ENCODE measurements at regions not wholly inside any gene's neighbourhood (a gene's known extent, or its start where the extent isn't known, plus 50 kb on each side); places are given as distances from the start of the nearest gene placed in this dataset.
"Not testable (repeated sequence)": the region's sequence is repeated elsewhere in the genome, so short reads cannot be mapped to it uniquely, and the experiment has no call there.

- in situ Hi-C loops (cut with MboI; ENCODE audit: low pct_unique_long_range_greater_than_20kb, low sequenced_read_pairs): no loop called here
These were observed 55.9 kb upstream of the ALB start for GRCh38 chr4:73348185-73348584.

GRCh38 chr4:73347497-73347896, 56.6 kb upstream of the ALB start:
- DNase-seq: no peak
- in situ Hi-C loops (cut with MboI; ENCODE audit: low pct_unique_long_range_greater_than_20kb, low sequenced_read_pairs): no loop called here

More at GRCh38 chr4:73348185-73348584, 55.9 kb upstream of the ALB start:
- DNase-seq: no peak

- no peak for DNase-seq
- in situ Hi-C loops (cut with MboI; ENCODE audit: low pct_unique_long_range_greater_than_20kb, low sequenced_read_pairs): no loop called here
These were observed 58.6 kb upstream of the ALB start for GRCh38 chr4:73345399-73345975.

- in situ Hi-C loops (cut with MboI; ENCODE audit: low pct_unique_long_range_greater_than_20kb, low sequenced_read_pairs): no loop called here
- no peak for DNase-seq
These were observed 60.0 kb upstream of the ALB start for GRCh38 chr4:73344106-73344505.

GRCh38 chr4:73343432-73343831, 60.7 kb upstream of the ALB start:
- in situ Hi-C loops (cut with MboI; ENCODE audit: low pct_unique_long_range_greater_than_20kb, low sequenced_read_pairs): no loop called here
- no peak for DNase-seq

GRCh38 chr4:73341454-73341853, 62.6 kb upstream of the ALB start:
- in situ Hi-C loops (cut with MboI; ENCODE audit: low pct_unique_long_range_greater_than_20kb, low sequenced_read_pairs): no loop called here
- DNase-seq: peak; percentile 35

GRCh38 chr4:73340917-73341316, 63.2 kb upstream of the ALB start:
- DNase-seq: no peak
- in situ Hi-C loops (cut with MboI; ENCODE audit: low pct_unique_long_range_greater_than_20kb, low sequenced_read_pairs): no loop called here

GRCh38 chr4:73335679-73336078, 68.4 kb upstream of the ALB start:
- no peak for DNase-seq
- in situ Hi-C loops (cut with MboI; ENCODE audit: low pct_unique_long_range_greater_than_20kb, low sequenced_read_pairs): no loop called here

GRCh38 chr4:73332012-73332411, 72.1 kb upstream of the ALB start:
- in situ Hi-C loops (cut with MboI; ENCODE audit: low pct_unique_long_range_greater_than_20kb, low sequenced_read_pairs); DNase-seq: not testable (repeated sequence)

- in situ Hi-C loops (cut with MboI; ENCODE audit: low pct_unique_long_range_greater_than_20kb, low sequenced_read_pairs): no loop called here
These were observed 70.7 kb upstream of the ANKRD17 start for GRCh38 chr4:73329300-73329699.

GRCh38 chr4:73325776-73326175, 67.2 kb upstream of the ANKRD17 start:
- in situ Hi-C loops (cut with MboI; ENCODE audit: low pct_unique_long_range_greater_than_20kb, low sequenced_read_pairs); DNase-seq: not testable (repeated sequence)

More at GRCh38 chr4:73329300-73329699, 70.7 kb upstream of the ANKRD17 start:
- no peak for DNase-seq

- in situ Hi-C loops (cut with MboI; ENCODE audit: low pct_unique_long_range_greater_than_20kb, low sequenced_read_pairs): no loop called here
- no peak for DNase-seq
These were observed 58.5 kb upstream of the ANKRD17 start for GRCh38 chr4:73317092-73317491.

- in situ Hi-C loops (cut with MboI; ENCODE audit: low pct_unique_long_range_greater_than_20kb, low sequenced_read_pairs): no loop called here
- DNase-seq: no peak
These were observed 56.5 kb upstream of the ANKRD17 start for GRCh38 chr4:73315091-73315490.

- in situ Hi-C loops (cut with MboI; ENCODE audit: low pct_unique_long_range_greater_than_20kb, low sequenced_read_pairs): no loop called here
These were observed 54.4 kb upstream of the ANKRD17 start for GRCh38 chr4:73312967-73313366.

GRCh38 chr4:73311428-73311827, 52.8 kb upstream of the ANKRD17 start:
- in situ Hi-C loops (cut with MboI; ENCODE audit: low pct_unique_long_range_greater_than_20kb, low sequenced_read_pairs): no loop called here
- DNase-seq: peak; percentile 46

More at GRCh38 chr4:73312967-73313366, 54.4 kb upstream of the ANKRD17 start:
- no peak for DNase-seq

- DNase-seq: no peak
- in situ Hi-C loops (cut with MboI; ENCODE audit: low pct_unique_long_range_greater_than_20kb, low sequenced_read_pairs): no loop called here
These were observed 50.6 kb upstream of the ANKRD17 start for GRCh38 chr4:73309211-73309610.
